PC-9 (cell line): ENCODE measurements at regions not wholly inside any gene's neighbourhood (a gene's known extent, or its start where the extent isn't known, plus 50 kb on each side); places are given as distances from the start of the nearest gene placed in this dataset.

Experiments used
- BruUV-seq: library from RNA; stranded (reverse); fragments of 400-500 nt; replicated peaks from 2 replicates; lab custom pipeline; 2021; lab: Mats Ljungman, UMichigan
- CTCF ChIA-PET: fragments of 300-600 bp; sonication (Branson Sonifier 250); formaldehyde crosslinking; loops from one replicate; lab custom pipeline; 2022; ENCODE audit warnings: antibody characterized with exemption; lab: Charles Lee
- POLR2A ChIA-PET: fragments of 300-600 bp; sonication (Branson Sonifier 250); formaldehyde crosslinking; loops from one replicate; lab custom pipeline; 2022; ENCODE audit warnings: antibody characterized with exemption; ENCODE audit not compliant: unreplicated experiment; lab: Charles Lee
- DNase-seq, 2 experiments: peaks; one replicate each; pipeline versions ENCODE4 v3.0.0 to v3.0.0-alpha.2; 2015 to 2022; ENCODE audit warnings: mixed read lengths in 1 of 2
- H2AFZ ChIP-seq: fragments of 200-600 bp; sonication (generic); 2 replicates; pipeline ENCODE4 v1.8.1; 2017; ENCODE audit warnings: antibody characterized with exemption
- H3F3A ChIP-seq: fragments of 200-600 bp; sonication (generic); 2 replicates; pipeline ENCODE4 v1.8.1; 2017; ENCODE audit warnings: antibody characterized with exemption, mild to moderate bottlenecking, low read depth; ENCODE audit not compliant: insufficient read depth
- H3K27ac ChIP-seq: fragments of 200-600 bp; sonication (generic); 2 replicates; pipeline ENCODE4 v1.6.1; 2016; ENCODE audit warnings: mixed run types
- H3K27me3 ChIP-seq: fragments of 200-600 bp; sonication (generic); 2 replicates; pipeline ENCODE4 v1.6.1; 2016; ENCODE audit warnings: low read depth, mixed run types; ENCODE audit not compliant: insufficient read depth
- H3K36me3 ChIP-seq: fragments of 200-600 bp; sonication (generic); 2 replicates; pipeline ENCODE4 v1.6.1; 2016; ENCODE audit warnings: low read depth, mixed run types
- H3K4me1 ChIP-seq: fragments of 200-600 bp; sonication (generic); replicated peaks from 2 replicates; pipeline ENCODE4 v1.6.1; 2016; ENCODE audit warnings: mixed run types; ENCODE audit not compliant: insufficient read depth
- H3K4me2 ChIP-seq: fragments of 200-600 bp; sonication (generic); 2 replicates; pipeline ENCODE4 v1.6.1; 2017; ENCODE audit warnings: mixed run types
- H3K4me3 ChIP-seq: fragments of 200-600 bp; sonication (generic); 2 replicates; pipeline ENCODE4 v1.6.1; 2016; ENCODE audit warnings: mixed run types
- H3K79me2 ChIP-seq: fragments of 200-600 bp; sonication (generic); 2 replicates; pipeline ENCODE4 v1.6.1; 2017; ENCODE audit warnings: low read depth, mixed run types
- H3K9me2 ChIP-seq: fragments of 200-600 bp; sonication (generic); 2 replicates; pipeline ENCODE4 v1.8.1; 2017; ENCODE audit warnings: mild to moderate bottlenecking; ENCODE audit not compliant: insufficient read depth
- H3K9me3 ChIP-seq: fragments of 200-600 bp; sonication (generic); 2 replicates; pipeline ENCODE4 v1.8.1; 2016; ENCODE audit warnings: low read depth; ENCODE audit not compliant: insufficient read depth
- H4K20me1 ChIP-seq: fragments of 200-600 bp; sonication (generic); 2 replicates; pipeline ENCODE4 v1.8.1; 2017; ENCODE audit not compliant: insufficient read depth
- EZH2 ChIP-seq: fragments of 200-600 bp; sonication (generic); IDR thresholded peaks from 2 replicates; pipeline ENCODE4 v1.8.0; 2017; ENCODE audit warnings: antibody characterized with exemption, low read depth
- intact Hi-C: fragments of 100-400 bp; cut with micrococcal nuclease; formaldehyde crosslinking; loops from one replicate; pipeline ENCODE4 v1.10.0; 2022; ENCODE audit not compliant: unreplicated experiment
- TF ChIP-seq, protein P1 (sequence below): fragments of 200-600 bp; sonication (generic); conservative IDR thresholded peaks from 2 replicates; pipeline ENCODE4 v1.6.1; 2017; ENCODE audit warnings: mixed run types, antibody characterized with exemption, mild to moderate bottlenecking, moderate library complexity

DNA sequence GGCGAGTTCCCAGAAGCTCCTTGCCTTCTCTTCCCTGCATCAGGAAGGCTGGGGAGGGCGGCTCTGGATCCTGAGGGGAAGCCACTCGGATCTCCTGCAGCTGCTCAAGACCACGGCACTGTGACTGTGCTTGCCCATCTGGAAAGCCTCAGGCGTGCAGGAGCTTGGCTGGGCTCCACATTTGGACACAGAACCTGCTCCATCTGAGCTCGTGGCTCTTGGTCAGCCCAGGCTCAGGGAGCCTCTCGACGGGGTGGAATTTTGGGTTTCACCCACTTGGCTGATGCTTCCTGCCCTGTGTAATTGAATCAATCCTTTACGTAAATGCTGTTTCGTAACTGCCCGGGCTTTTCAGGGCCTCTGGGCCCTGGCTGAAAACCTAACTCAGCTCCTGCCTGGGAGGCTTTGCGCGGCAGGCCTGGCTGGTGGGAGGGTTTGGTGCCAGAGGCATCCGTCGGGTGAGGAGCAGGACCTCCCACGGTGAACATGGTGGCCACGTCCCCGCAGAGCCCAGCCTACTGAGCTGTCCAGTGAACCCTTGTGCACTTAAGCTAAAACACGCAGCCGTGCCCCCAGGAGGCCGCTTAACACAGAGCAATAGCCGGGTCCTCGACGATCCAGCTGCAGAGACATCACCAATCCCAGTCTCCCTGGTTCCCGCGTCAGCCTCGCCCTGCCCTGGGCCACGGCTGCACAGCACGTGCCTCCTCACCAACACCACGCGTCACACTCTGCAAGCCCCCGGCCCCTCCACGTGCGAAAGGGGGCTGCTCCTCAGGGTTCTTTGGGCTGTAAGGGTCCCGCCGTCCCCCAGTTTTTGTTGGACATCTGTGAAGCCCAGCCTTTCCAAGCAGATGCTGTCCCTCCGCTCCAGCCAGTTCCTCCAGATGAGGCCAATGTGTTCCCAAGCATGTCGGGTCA is 241.0 kb downstream of the DLL1 start:
- POLR2A ChIA-PET, result no interaction called here
- CTCF ChIA-PET, result no interaction called here
- Histone ChIP-seq H3K79me2 (no peaks in the 10 kb centered on the region), H3K27ac (no peak overlapping the region), H3F3A (no peaks in the 10 kb centered on the region), H3K4me2 (no peak overlapping the region), H3K4me1 (no peaks in the 10 kb centered on the region), H2AFZ (no peak overlapping the region), H3K9me2 (no peaks in the 10 kb centered on the region), H3K4me3 (no peak overlapping the region), H3K27me3 (peaks cover 68% of the 10 kb centered on the region), H3K36me3 (no peaks in the 10 kb centered on the region), H3K9me3 (no peaks in the 10 kb centered on the region), H4K20me1 (no peaks in the 10 kb centered on the region)
- TF ChIP-seq EZH2, result no peak
- TF ChIP-seq, protein P1, sequence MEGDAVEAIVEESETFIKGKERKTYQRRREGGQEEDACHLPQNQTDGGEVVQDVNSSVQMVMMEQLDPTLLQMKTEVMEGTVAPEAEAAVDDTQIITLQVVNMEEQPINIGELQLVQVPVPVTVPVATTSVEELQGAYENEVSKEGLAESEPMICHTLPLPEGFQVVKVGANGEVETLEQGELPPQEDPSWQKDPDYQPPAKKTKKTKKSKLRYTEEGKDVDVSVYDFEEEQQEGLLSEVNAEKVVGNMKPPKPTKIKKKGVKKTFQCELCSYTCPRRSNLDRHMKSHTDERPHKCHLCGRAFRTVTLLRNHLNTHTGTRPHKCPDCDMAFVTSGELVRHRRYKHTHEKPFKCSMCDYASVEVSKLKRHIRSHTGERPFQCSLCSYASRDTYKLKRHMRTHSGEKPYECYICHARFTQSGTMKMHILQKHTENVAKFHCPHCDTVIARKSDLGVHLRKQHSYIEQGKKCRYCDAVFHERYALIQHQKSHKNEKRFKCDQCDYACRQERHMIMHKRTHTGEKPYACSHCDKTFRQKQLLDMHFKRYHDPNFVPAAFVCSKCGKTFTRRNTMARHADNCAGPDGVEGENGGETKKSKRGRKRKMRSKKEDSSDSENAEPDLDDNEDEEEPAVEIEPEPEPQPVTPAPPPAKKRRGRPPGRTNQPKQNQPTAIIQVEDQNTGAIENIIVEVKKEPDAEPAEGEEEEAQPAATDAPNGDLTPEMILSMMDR, result no peak
- no peak for DNase-seq
- BruUV-seq, result no TSS peak
- intact Hi-C loops, result no loop called here

DNA sequence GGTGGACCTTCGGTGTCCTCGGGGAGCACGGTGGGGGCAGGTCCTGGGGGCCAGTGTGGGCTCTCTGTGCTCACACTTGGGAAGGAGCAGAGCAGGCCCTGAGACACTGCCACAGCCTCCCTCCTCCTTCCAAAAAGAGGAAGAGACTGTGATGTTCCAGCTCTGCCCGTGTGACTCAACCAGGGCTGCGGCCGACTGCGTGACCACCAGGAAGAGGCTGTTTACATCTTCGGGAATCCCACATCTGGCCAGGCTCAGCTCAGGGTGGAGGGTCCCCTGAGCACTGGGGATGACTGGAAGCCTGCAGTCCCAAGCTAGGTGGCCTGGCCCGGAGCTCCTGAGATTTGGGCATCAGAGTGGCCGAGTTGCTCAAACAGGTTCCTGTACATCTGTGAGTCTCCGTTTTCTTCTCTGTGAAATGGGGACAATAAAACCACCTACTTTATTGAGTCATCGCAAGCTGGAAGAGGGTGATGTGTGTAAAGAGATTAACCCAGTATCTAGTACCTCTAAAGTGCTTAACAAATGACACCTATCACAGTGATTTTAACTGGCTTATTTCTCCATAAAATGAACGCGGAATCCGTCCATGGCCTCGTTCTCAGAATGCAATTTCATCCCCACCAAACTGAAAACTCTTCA is 242.1 kb downstream of the DLL1 start:
- POLR2A ChIA-PET, result no interaction called here
- Histone ChIP-seq H3K79me2 (no peaks in the 10 kb centered on the region), H3K4me1 (no peaks in the 10 kb centered on the region), H3K4me3 (no peak overlapping the region), H4K20me1 (no peaks in the 10 kb centered on the region), H3K27me3 (peaks cover 79% of the 10 kb centered on the region), H3K4me2 (no peak overlapping the region), H3F3A (no peaks in the 10 kb centered on the region), H2AFZ (no peak overlapping the region), H3K9me3 (no peaks in the 10 kb centered on the region), H3K27ac (no peak overlapping the region), H3K36me3 (no peaks in the 10 kb centered on the region), H3K9me2 (no peaks in the 10 kb centered on the region)
- DNase-seq, result no peak
- BruUV-seq, result no TSS peak
- intact Hi-C loops, result no loop called here
- TF ChIP-seq EZH2, result no peak
- TF ChIP-seq, protein P1, result no peak
- CTCF ChIA-PET, result no interaction called here

DNA sequence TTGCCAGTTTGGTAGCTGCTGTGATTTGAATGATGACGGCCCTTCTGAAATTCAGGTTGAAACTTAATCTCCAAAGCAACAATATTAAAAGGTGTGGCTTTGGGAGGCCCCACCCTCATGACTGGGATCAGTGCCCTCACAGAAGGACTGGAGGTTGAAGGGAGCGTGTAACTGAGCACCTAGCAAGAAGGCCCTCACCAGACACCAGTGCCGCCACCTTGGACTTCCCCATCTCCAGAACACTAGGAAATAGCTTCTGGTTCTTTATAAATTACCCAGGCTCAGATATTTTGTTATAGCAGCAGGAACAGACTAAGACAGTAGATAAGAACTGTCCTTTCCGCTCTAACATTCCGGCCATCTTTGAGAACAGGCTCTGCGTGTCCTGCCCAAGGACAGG is 243.1 kb downstream of the DLL1 start:
- Histone ChIP-seq H3K79me2 (no peaks in the 10 kb centered on the region), H3K27me3 (peaks cover 88% of the 10 kb centered on the region), H3K9me2 (no peaks in the 10 kb centered on the region), H3K4me3 (no peak overlapping the region), H4K20me1 (no peaks in the 10 kb centered on the region), H2AFZ (no peak overlapping the region), H3K36me3 (no peaks in the 10 kb centered on the region), H3F3A (no peaks in the 10 kb centered on the region), H3K4me2 (no peak overlapping the region), H3K27ac (no peak overlapping the region), H3K9me3 (no peaks in the 10 kb centered on the region), H3K4me1 (no peaks in the 10 kb centered on the region)
- ChIA-PET POLR2A (no interaction called here), CTCF (no interaction called here)
- TF ChIP-seq EZH2, result no peak
- TF ChIP-seq, protein P1, result no peak
- intact Hi-C loops, result no loop called here
- BruUV-seq, result no TSS peak
- DNase-seq, result no peak
